H9 (cell line): ENCODE measurements at regions not wholly inside any gene's neighbourhood (a gene's known extent, or its start where the extent isn't known, plus 50 kb on each side); places are given as distances from the start of the nearest gene placed in this dataset.

Source experiments
- DNase-seq: peaks from one replicate; pipeline ENCODE4 v3.0.0-alpha.2; 2017
- H2AFZ ChIP-seq: one replicate; pipeline ENCODE4 v1.6.1; 2013; ENCODE audit warnings: mild to moderate bottlenecking, low read length, control low read depth, moderate library complexity
- H2AK5ac ChIP-seq: 2 replicates; pipeline ENCODE4 v1.6.1; 2013; ENCODE audit warnings: low read length, control low read depth, mixed read lengths; ENCODE audit not compliant: insufficient read length
- H2BK120ac ChIP-seq: one replicate; pipeline ENCODE4 v1.6.1; 2013; ENCODE audit warnings: low read depth, mild to moderate bottlenecking, low read length, control low read depth, inconsistent platforms; ENCODE audit not compliant: poor library complexity, severe bottlenecking
- H2BK12ac ChIP-seq: 2 replicates; pipeline ENCODE4 v1.6.1; 2013; ENCODE audit warnings: low read length, control low read depth, mixed read lengths, low read depth; ENCODE audit not compliant: insufficient read length
- H2BK15ac ChIP-seq: 2 replicates; pipeline ENCODE4 v1.6.1; 2013; ENCODE audit warnings: low read depth, low read length, control low read depth
- H2BK20ac ChIP-seq: one replicate; pipeline ENCODE4 v1.6.1; 2013; ENCODE audit warnings: low read depth, mild to moderate bottlenecking, low read length, control low read depth, inconsistent platforms; ENCODE audit not compliant: poor library complexity, severe bottlenecking
- H2BK5ac ChIP-seq: 2 replicates; pipeline ENCODE4 v1.6.1; 2013; ENCODE audit warnings: low read length, control low read depth, mixed read lengths; ENCODE audit not compliant: insufficient read length
- H3K14ac ChIP-seq: 2 replicates; pipeline ENCODE4 v1.6.1; 2013; ENCODE audit warnings: low read length, control low read depth; ENCODE audit not compliant: insufficient read depth
- H3K18ac ChIP-seq: 2 replicates; pipeline ENCODE4 v1.6.1; 2013; ENCODE audit warnings: low read depth, mild to moderate bottlenecking, mixed read lengths, low read length, control low read depth; ENCODE audit not compliant: insufficient read length
- H3K23ac ChIP-seq: 2 replicates; pipeline ENCODE4 v1.6.1; 2013; ENCODE audit warnings: low read length, control low read depth, mixed read lengths, low read depth; ENCODE audit not compliant: insufficient read length
- H3K23me2 ChIP-seq: 2 replicates; pipeline ENCODE4 v1.6.1; 2013; ENCODE audit warnings: low read depth, mild to moderate bottlenecking, mixed read lengths, low read length, control low read depth; ENCODE audit not compliant: insufficient read length, poor library complexity, severe bottlenecking
- H3K27ac ChIP-seq: 2 replicates; pipeline ENCODE4 v1.5.1; 2013; ENCODE audit warnings: low read length, control low read depth, mixed read lengths, low read depth; ENCODE audit not compliant: insufficient read length
- H3K27me3 ChIP-seq: 2 replicates; pipeline ENCODE4 v1.6.1; 2013; ENCODE audit warnings: low read length, control low read depth, inconsistent platforms; ENCODE audit not compliant: insufficient read depth
- H3K4ac ChIP-seq: 2 replicates; pipeline ENCODE4 v1.6.1; 2013; ENCODE audit warnings: low read depth, mild to moderate bottlenecking, control low read depth, inconsistent platforms, low read length, moderate library complexity
- H3K4me1 ChIP-seq: 2 replicates; pipeline ENCODE4 v1.6.1; 2013; ENCODE audit warnings: low read length, control low read depth, inconsistent platforms; ENCODE audit not compliant: insufficient read depth
- H3K4me2 ChIP-seq: 2 replicates; pipeline ENCODE4 v1.6.1; 2013; ENCODE audit warnings: low read length, control low read depth, mixed read lengths; ENCODE audit not compliant: insufficient read length, insufficient read depth
- H3K56ac ChIP-seq: 2 replicates; pipeline ENCODE4 v1.6.1; 2013; ENCODE audit warnings: low read depth, mild to moderate bottlenecking, mixed read lengths, low read length, control low read depth; ENCODE audit not compliant: insufficient read length
- H3K79me1 ChIP-seq: 2 replicates; pipeline ENCODE4 v1.6.1; 2013; ENCODE audit warnings: low read depth, mild to moderate bottlenecking, moderate library complexity, low read length, control low read depth, inconsistent platforms; ENCODE audit not compliant: insufficient read depth, poor library complexity, severe bottlenecking
- H3K79me2 ChIP-seq: 2 replicates; pipeline ENCODE4 v1.6.1; 2013; ENCODE audit warnings: low read length, control low read depth, inconsistent platforms; ENCODE audit not compliant: insufficient read depth
- H3K9ac ChIP-seq: 2 replicates; pipeline ENCODE4 v1.6.1; 2013; ENCODE audit warnings: low read length, control low read depth, mixed read lengths; ENCODE audit not compliant: insufficient read length; ENCODE audit errors: extremely low read depth
- H3K9me3 ChIP-seq: one replicate; pipeline ENCODE4 v1.6.1; 2013; ENCODE audit warnings: low read depth, low read length, inconsistent platforms; ENCODE audit not compliant: control insufficient read depth
- H3T11ph ChIP-seq: one replicate; pipeline ENCODE4 v1.6.1; 2013; ENCODE audit warnings: mild to moderate bottlenecking, low read length, control low read depth, inconsistent platforms
- H4K20me1 ChIP-seq: one replicate; pipeline ENCODE4 v1.6.1; 2013; ENCODE audit not compliant: control insufficient read depth, insufficient read length, insufficient read depth
- H4K5ac ChIP-seq: 2 replicates; pipeline ENCODE4 v1.6.1; 2013; ENCODE audit warnings: low read depth, mild to moderate bottlenecking, mixed read lengths, low read length, control low read depth; ENCODE audit not compliant: insufficient read length
- H4K8ac ChIP-seq: replicated peaks from 2 replicates; pipeline ENCODE4 v1.6.1; 2013; ENCODE audit warnings: low read length, control low read depth, mixed read lengths, low read depth; ENCODE audit not compliant: insufficient read length
- H4K91ac ChIP-seq: 2 replicates; pipeline ENCODE4 v1.6.1; 2013; ENCODE audit warnings: low read depth, mild to moderate bottlenecking, moderate library complexity, mixed read lengths, low read length, control low read depth; ENCODE audit not compliant: insufficient read length
- H3K27ac Mint-ChIP-seq, 3 experiments: 2 replicates in 2 of 3; 3 replicates in 1 of 3; pipeline ENCODE4 v1.8.0; 2020 to 2021; ENCODE audit warnings: mixed read lengths in 3 of 3, mild to moderate bottlenecking in 1 of 3, moderate library complexity in 1 of 3
- H3K27me3 Mint-ChIP-seq: 2 replicates; pipeline ENCODE4 v1.8.0; 2021; ENCODE audit warnings: low read depth, mild to moderate bottlenecking, moderate library complexity, mixed read lengths
- H3K36me3 Mint-ChIP-seq, 3 experiments: 2 replicates in 2 of 3; 3 replicates in 1 of 3; pipeline ENCODE4 v1.8.0; 2020 to 2021; ENCODE audit warnings: low read depth in 3 of 3, mixed read lengths in 3 of 3; ENCODE audit not compliant: insufficient read depth in 1 of 3
- H3K4me1 Mint-ChIP-seq, 2 experiments: 2 replicates each; pipeline ENCODE4 v1.8.0; 2020; ENCODE audit warnings: mixed read lengths in 2 of 2
- H3K4me3 Mint-ChIP-seq, 2 experiments: 2 replicates in 1 of 2; 3 replicates in 1 of 2; pipeline ENCODE4 v1.8.0; 2020 to 2021; ENCODE audit warnings: mild to moderate bottlenecking in 2 of 2, mixed read lengths in 2 of 2, moderate library complexity in 1 of 2
- H3K9me3 Mint-ChIP-seq, 2 experiments: 2 replicates in 1 of 2; 3 replicates in 1 of 2; pipeline ENCODE4 v1.8.0; 2020; ENCODE audit warnings: mild to moderate bottlenecking in 2 of 2, mixed read lengths in 2 of 2, moderate library complexity in 1 of 2
- CTCF ChIP-seq: fragments of 200-600 bp; sonication (generic); conservative IDR thresholded peaks from 3 replicates; pipeline ENCODE4 v1.8.0; 2021; ENCODE audit warnings: antibody characterized with exemption, mild to moderate bottlenecking
- WGBS: extraction: QIAGEN DNeasy Blood & Tissue Kit; methylation state at CpG from one replicate; pipeline ENCODE4 v1.1.7; 2013; ENCODE audit warnings: missing lambda C conversion rate, low lambda C conversion rate, mixed read lengths; ENCODE audit not compliant: insufficient read length; ENCODE audit errors: extremely low coverage; 5-methylcytosine and 5-hydroxymethylcytosine counted together

GRCh38 chr11:91158891-91159537, 936.2 kb upstream of the CHORDC1 start:
- Histone ChIP-seq H3K56ac (no peak overlapping the region), H3K4me1 (no peaks in the 10 kb centered on the region), H3T11ph (no peak overlapping the region), H3K23me2 (no peaks in the 10 kb centered on the region), H2BK5ac (no peak overlapping the region), H3K27ac (no peak overlapping the region), H4K8ac (no peak overlapping the region), H2AK5ac (no peak overlapping the region), H3K9me3 (no peaks in the 10 kb centered on the region), H2BK15ac (no peak overlapping the region), H4K5ac (no peak overlapping the region), H2AFZ (no peak overlapping the region), H3K4ac (no peak overlapping the region), H3K14ac (no peak overlapping the region), H2BK120ac (no peak overlapping the region), H3K27me3 (no peaks in the 10 kb centered on the region), H3K4me2 (no peak overlapping the region), H3K23ac (no peak overlapping the region), H2BK20ac (no peak overlapping the region), H2BK12ac (no peak overlapping the region), H3K18ac (no peak overlapping the region), H3K79me2 (no peaks in the 10 kb centered on the region), H3K79me1 (no peaks in the 10 kb centered on the region), H4K20me1 (no peaks in the 10 kb centered on the region), H4K91ac (no peak overlapping the region), H3K9ac (no peak overlapping the region)
- peaks cover 0 to 3% of the 10 kb centered on the region in 2 experiments; a peak in 1 of 4 replicates for H3K4me1 Mint-ChIP-seq
- no CpG with 5 or more reads among the region's 3 CpGs for WGBS
- H3K27ac Mint-ChIP-seq: no peak overlapping the region
- no peaks in the 10 kb centered on the region for H3K9me3 Mint-ChIP-seq
- no peak for DNase-seq
- no peak for TF ChIP-seq CTCF
- no peaks in the 10 kb centered on the region for H3K36me3 Mint-ChIP-seq
- H3K4me3 Mint-ChIP-seq: no peak overlapping the region
- no peaks in the 10 kb centered on the region for H3K27me3 Mint-ChIP-seq
